Activated CD4-positive, alpha-beta T cell treated with anti-CD3 and anti-CD28 coated beads for 36 hours (primary cell): ENCODE measurements at regions not wholly inside any gene's neighbourhood (a gene's known extent, or its start where the extent isn't known, plus 50 kb on each side); places are given as distances from the start of the nearest gene placed in this dataset.

Source experiments
- ATAC-seq: fragments of 200-7000 bp; cut with Tn5 transposase; one replicate; pipeline ENCODE4 v1.10.0; 2021; ENCODE audit warnings: mild to moderate bottlenecking, moderate library complexity
- CTCF ChIA-PET: fragments of 350-600 bp; sonication (Branson Sonifier 250); formaldehyde crosslinking; loops from one replicate; lab custom pipeline; 2021; ENCODE audit warnings: antibody characterized with exemption; lab: Charles Lee
- POLR2A ChIA-PET: fragments of 350-600 bp; sonication (Branson Sonifier 250); formaldehyde crosslinking; loops from one replicate; lab custom pipeline; 2021; ENCODE audit warnings: antibody characterized with exemption, inconsistent platforms; lab: Charles Lee
- DNase-seq: peaks from one replicate; pipeline ENCODE4 v3.0.0-alpha.2; 2020
- H3K27ac Mint-ChIP-seq: one replicate; pipeline ENCODE4 v1.8.0; 2021; ENCODE audit warnings: mixed read lengths
- H3K27me3 Mint-ChIP-seq: one replicate; pipeline ENCODE4 v1.8.0; 2021; ENCODE audit warnings: mixed read lengths
- H3K36me3 Mint-ChIP-seq: one replicate; pipeline ENCODE4 v1.8.0; 2021; ENCODE audit warnings: low read depth, mixed read lengths
- H3K4me1 Mint-ChIP-seq: one replicate; pipeline ENCODE4 v1.8.0; 2021; ENCODE audit warnings: mixed read lengths
- H3K4me3 Mint-ChIP-seq: one replicate; pipeline ENCODE4 v1.8.0; 2021; ENCODE audit warnings: mild to moderate bottlenecking, moderate library complexity, mixed read lengths
- H3K9me3 Mint-ChIP-seq: one replicate; pipeline ENCODE4 v1.8.0; 2021; ENCODE audit warnings: low read depth, mixed read lengths
- intact Hi-C, 2 experiments: fragments of 100-400 bp; cut with DNase I in 1 of 2; cut with micrococcal nuclease in 1 of 2; formaldehyde crosslinking; loops; one replicate each; pipeline versions ENCODE4 v1.14.2 to v1.15.1; 2022 to 2024; cut with DNase I, micrococcal nuclease

DNA sequence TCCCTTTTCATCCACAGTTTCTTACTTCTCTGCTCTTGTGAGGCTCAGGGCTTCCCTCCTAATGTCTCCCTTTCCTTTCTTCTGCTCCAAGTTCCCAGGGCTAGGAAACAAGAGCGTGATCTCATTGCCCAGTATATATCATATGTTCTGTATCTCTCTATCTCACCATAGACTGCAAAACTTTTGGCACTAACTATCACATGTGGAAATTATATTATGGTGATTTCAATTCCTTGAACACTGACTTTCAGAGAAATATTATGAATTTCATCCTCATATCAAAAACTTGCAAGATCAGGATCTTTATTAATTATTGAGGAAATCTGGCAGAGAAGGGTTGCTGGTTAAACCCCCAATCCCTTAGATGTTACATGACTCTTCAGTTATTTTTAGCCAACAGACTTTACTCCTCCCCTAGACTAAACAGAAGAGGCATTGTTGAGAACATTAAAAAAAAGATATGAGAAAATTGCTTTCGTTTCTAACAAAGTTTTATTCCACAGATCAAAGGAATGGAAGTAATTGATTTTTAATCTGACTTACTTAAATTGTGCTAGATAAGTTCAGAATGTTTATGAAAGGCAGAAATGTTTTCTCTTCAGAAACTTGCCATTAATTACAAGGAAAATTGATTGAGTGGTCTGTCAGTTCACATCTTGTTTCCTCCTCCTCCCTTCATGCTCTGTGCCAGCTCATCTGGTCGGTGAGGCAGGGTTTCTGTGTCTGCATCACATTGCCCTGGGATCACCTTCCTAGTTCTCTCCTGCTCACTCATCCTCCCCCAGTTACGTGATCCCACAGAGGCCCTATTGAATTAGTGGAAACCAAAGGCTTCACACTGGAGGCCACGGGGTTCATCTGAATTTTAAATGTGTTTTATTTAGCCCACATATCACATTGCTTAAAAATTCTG lies 378.5 kb downstream of the LMO7 start:
- POLR2A ChIA-PET = no interaction called here
- H3K9me3 Mint-ChIP-seq = no peaks in the 10 kb centered on the region
- H3K27ac Mint-ChIP-seq = no peak overlapping the region
- DNase-seq (no peak), ATAC-seq (no peak)
- CTCF ChIA-PET = no interaction called here
- H3K27me3 Mint-ChIP-seq = no peaks in the 10 kb centered on the region
- no peaks in the 10 kb centered on the region for H3K4me1 Mint-ChIP-seq
- intact Hi-C loops = loop anchor here in 1 of 2 experiments (5.0 kb wide), 1 partner anchor 458 kb away; no protein-coding TSS in a partner anchor
- no peak overlapping the region for H3K4me3 Mint-ChIP-seq
- H3K36me3 Mint-ChIP-seq = no peaks in the 10 kb centered on the region

DNA sequence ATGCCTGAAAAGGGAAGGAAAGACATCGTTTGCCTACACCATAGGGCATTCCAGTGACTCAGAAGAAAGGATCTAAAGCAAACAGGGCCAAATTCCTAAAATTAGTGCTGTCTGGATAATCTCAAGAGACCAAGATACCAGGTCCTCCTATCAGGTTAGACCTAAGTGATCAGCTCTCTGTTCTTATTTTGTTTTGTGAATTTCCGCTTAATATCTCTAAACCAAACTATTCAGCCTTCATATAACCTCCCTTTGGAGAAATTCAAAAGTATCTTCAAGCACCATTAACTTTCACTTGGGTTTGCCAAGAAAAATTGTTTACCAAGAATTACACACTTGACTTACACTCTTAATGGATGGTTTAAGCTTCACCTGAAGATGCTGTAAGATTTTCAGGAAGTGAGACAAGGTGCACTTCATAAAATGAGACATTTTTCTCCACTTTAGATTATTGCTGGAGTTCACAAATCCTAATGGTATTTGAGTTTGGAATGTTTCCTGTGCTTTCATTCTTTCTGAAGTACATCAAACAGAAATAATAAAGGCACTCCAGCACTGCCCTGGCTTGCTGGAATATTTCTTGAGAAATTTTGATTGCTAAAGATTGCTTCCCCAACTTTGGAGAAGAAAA lies 376.1 kb downstream of the LMO7 start:
- Mint-ChIP-seq H3K27me3 (no peaks in the 10 kb centered on the region), H3K4me1 (no peaks in the 10 kb centered on the region), H3K4me3 (no peak overlapping the region), H3K27ac (no peak overlapping the region), H3K9me3 (no peaks in the 10 kb centered on the region), H3K36me3 (no peaks in the 10 kb centered on the region)
- POLR2A ChIA-PET = no interaction called here
- DNase-seq (no peak), ATAC-seq (no peak)
- CTCF ChIA-PET = no interaction called here
- intact Hi-C loops = no loop called here

DNA sequence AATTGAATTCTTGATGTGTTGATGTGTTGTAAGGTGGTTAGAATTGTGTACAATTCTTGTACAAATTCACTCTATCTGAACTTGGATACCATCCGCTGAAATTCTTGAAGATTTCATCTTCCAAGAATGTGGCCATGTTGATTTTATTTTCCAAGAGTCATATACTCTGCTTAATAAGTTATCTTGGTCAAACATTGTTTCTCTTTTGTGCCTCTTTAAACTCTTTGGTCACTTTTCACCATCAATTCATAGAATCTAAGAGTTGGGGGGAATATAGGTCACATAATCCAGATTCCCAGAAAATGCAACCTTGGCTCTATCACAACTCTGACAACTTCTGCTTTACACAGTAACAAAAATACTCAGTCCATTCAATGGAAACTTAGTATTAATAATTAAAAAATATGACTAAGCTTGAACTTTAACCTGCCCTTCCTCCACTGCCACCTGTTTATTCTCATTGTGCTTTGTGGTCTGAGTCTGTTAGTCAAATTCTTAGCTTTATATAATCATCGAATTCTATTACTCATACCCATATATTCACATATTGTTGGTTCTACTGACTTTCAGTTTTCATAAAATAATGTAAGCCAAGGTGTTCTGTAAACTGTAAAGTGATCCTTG lies 373.2 kb downstream of the LMO7 start:
- Mint-ChIP-seq H3K9me3 (no peaks in the 10 kb centered on the region), H3K27ac (no peak overlapping the region), H3K27me3 (no peaks in the 10 kb centered on the region), H3K36me3 (no peaks in the 10 kb centered on the region), H3K4me1 (no peaks in the 10 kb centered on the region), H3K4me3 (no peak overlapping the region)
- ATAC-seq (no peak), DNase-seq (no peak)
- ChIA-PET POLR2A (no interaction called here), CTCF (no interaction called here)
- intact Hi-C loops = no loop called here

DNA sequence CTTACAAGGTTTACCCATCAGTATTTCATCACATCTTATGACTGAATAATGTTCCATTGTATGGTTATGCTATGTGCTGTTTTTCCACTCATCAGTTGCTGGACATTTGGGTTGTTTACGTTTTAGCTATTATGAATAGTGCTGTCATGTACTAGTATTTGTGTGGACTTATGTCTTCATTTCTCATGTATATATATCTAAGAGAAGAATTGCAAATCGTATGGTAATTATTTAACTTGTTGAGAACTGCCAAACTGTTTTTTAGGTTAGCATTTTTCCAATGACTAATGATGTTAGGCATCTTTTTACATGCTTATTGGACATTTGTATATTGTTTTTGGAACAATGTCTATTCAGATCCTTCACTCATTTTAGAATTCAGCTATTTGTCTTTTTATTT lies 368.3 kb downstream of the LMO7 start:
- POLR2A ChIA-PET = no interaction called here
- Mint-ChIP-seq H3K4me1 (peaks cover 2% of the 10 kb centered on the region), H3K9me3 (no peaks in the 10 kb centered on the region), H3K36me3 (no peaks in the 10 kb centered on the region), H3K27ac (no peak overlapping the region), H3K27me3 (no peaks in the 10 kb centered on the region), H3K4me3 (no peak overlapping the region)
- CTCF ChIA-PET = interaction anchor here (0.8 to 2.3 kb wide), 5 partner anchors 13 to 308 kb away, joined by 3 to 9 read pairs (median 5); no protein-coding TSS in a partner anchor
- no peak for ATAC-seq
- DNase-seq = no peak
- intact Hi-C loops = no loop called here

DNA sequence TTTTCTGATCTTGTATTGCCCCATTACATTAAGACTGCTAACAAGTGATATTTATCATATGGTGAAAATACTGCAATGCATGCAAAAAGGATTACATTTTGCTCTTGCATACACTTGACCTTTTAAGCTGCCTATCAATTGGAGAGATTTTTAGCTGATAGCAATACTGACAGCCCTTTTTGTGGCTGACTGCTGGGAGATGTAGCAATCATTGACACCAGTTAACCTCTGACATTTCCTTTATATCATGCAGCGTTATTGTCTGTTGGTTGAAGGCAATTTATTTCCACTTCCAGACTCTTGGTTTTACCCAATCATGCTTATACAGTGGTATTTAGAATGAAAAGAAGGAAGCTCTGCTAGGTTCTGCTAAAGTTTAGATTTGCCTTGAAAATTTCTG lies 364.0 kb downstream of the LMO7 start:
- Mint-ChIP-seq H3K27ac (no peak overlapping the region), H3K27me3 (no peaks in the 10 kb centered on the region), H3K4me3 (no peak overlapping the region), H3K36me3 (no peaks in the 10 kb centered on the region), H3K9me3 (no peaks in the 10 kb centered on the region), H3K4me1 (peaks cover 2% of the 10 kb centered on the region)
- DNase-seq (no peak), ATAC-seq (no peak)
- intact Hi-C loops = no loop called here
- CTCF ChIA-PET = interaction anchor here (1.2 kb wide), 1 partner anchor 18 kb away, joined by 4 read pairs; no protein-coding TSS in a partner anchor
- POLR2A ChIA-PET = no interaction called here

DNA sequence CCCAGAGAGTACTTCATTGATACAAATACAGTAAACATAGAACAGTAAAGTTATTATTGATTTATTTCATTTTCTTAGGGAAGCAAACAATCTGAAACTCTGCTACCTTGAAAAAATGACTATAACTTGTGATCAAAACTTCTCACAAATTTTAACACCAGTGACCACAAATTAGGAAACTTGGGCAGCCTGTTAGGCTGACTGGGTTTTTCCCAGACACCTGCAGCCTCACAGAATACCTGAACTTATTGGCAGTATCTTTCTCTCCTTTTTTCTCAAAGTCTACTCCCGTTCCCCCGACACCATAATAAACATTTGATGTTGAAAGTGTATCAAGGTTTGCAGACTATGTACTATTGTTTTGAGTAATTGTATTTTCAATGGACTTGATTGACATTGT lies 360.5 kb downstream of the LMO7 start:
- H3K4me3 Mint-ChIP-seq = no peak overlapping the region
- intact Hi-C loops = no loop called here
- no peak for ATAC-seq

DNA sequence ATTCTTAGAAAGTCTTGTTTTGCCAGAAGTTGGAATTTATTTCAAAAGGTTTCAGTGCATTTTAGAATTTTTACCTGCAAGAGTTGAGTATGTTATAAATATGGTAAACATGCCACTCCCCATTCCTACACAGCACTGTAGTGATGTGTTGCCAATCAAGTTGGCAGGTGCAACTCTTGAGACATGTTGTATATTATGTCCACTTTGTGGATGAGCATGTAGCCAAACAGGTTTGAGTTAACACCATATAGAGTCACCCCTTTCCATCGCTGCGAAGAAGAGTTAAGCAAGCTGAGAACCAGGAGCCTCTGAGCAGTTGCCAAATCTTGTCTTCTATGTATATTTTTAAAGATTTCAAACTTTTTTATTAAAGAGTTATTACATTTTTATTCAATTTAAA lies 359.8 kb downstream of the LMO7 start:
- Mint-ChIP-seq H3K4me3 (no peak overlapping the region), H3K27me3 (no peaks in the 10 kb centered on the region), H3K9me3 (no peaks in the 10 kb centered on the region), H3K27ac (no peak overlapping the region), H3K4me1 (peaks cover 2% of the 10 kb centered on the region), H3K36me3 (no peaks in the 10 kb centered on the region)
- intact Hi-C loops = no loop called here
- no peak for ATAC-seq
- ChIA-PET POLR2A (no interaction called here), CTCF (interaction anchor here (0.7 kb wide), 1 partner anchor 402 kb away, joined by 3 read pairs; no protein-coding TSS in a partner anchor)
- DNase-seq = no peak

More for the DNA sequence above, 360.5 kb downstream of the LMO7 start:
- POLR2A ChIA-PET = no interaction called here
- H3K27ac Mint-ChIP-seq = no peak overlapping the region
- no peaks in the 10 kb centered on the region for H3K36me3 Mint-ChIP-seq
- peaks cover 2% of the 10 kb centered on the region for H3K4me1 Mint-ChIP-seq
- CTCF ChIA-PET = no interaction called here
- no peaks in the 10 kb centered on the region for H3K27me3 Mint-ChIP-seq
- H3K9me3 Mint-ChIP-seq = no peaks in the 10 kb centered on the region
- DNase-seq = no peak

DNA sequence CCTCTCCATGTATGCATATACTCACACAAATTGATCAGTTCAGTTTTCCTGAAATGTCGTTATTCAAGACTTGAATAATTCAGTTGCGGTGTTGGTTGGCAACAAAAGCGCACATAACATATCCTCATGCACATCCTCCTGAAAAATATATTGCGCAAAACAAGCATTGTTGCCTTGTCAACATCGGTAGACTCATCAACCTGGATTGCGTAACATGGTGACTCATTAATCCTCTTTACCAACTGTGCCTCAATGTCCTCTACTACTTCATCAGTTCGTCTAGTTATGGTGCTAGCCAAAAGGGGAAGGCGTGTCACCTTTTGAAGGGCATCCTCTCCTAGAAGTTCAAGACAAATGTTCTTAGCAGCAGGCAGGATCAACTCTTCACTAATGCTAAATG lies 357.7 kb downstream of the LMO7 start:
- H3K36me3 Mint-ChIP-seq = no peaks in the 10 kb centered on the region
- intact Hi-C loops = no loop called here
- POLR2A ChIA-PET = no interaction called here
- H3K4me1 Mint-ChIP-seq = no peaks in the 10 kb centered on the region
- H3K27me3 Mint-ChIP-seq = no peaks in the 10 kb centered on the region
- DNase-seq (no peak), ATAC-seq (no peak)
- no peak overlapping the region for H3K4me3 Mint-ChIP-seq
- no peaks in the 10 kb centered on the region for H3K9me3 Mint-ChIP-seq
- H3K27ac Mint-ChIP-seq = no peak overlapping the region
- CTCF ChIA-PET = no interaction called here

DNA sequence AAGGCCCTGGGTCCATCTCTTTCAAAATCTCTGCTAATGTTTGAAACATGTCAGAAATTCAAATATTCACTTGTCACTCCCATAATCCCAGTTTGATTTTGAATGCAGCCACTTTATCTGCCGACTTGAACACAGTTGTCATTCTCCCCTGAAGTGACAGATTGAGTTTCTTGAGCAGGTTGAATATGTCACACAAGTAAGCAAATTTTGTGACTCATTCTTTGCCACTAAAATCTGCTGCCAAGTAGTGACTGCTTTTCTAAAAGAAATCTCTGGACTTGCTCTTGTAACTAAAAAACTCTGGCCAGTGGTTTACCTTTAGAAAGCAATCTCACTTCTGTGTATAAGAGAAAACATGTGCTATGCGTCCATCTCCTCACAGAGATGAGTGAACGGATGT lies 357.1 kb downstream of the LMO7 start:
- ChIA-PET CTCF (no interaction called here), POLR2A (no interaction called here)
- Mint-ChIP-seq H3K27me3 (no peaks in the 10 kb centered on the region), H3K9me3 (no peaks in the 10 kb centered on the region), H3K27ac (no peak overlapping the region), H3K4me3 (no peak overlapping the region), H3K36me3 (no peaks in the 10 kb centered on the region), H3K4me1 (no peaks in the 10 kb centered on the region)
- intact Hi-C loops = no loop called here
- no peak for DNase-seq
- no peak for ATAC-seq

DNA sequence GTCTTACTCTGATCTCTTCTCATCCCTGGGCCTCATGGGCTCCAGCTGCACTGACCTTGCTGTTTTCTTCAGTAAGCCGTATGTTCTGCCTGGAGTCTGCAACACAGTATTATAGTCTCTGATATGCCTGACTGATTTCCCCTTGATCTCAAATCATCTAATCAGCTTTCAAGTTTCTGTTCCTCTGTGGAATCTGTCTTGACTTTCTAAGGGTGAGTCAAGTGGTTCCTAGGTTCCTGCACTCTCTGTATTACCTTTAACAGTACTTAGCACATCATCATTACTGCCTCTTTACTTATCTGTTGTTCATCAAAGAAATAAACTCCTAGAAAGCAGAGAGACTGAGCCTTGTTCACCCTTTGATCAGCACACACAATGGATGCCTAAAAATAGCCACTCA lies 350.7 kb downstream of the LMO7 start:
- ATAC-seq = no peak

DNA sequence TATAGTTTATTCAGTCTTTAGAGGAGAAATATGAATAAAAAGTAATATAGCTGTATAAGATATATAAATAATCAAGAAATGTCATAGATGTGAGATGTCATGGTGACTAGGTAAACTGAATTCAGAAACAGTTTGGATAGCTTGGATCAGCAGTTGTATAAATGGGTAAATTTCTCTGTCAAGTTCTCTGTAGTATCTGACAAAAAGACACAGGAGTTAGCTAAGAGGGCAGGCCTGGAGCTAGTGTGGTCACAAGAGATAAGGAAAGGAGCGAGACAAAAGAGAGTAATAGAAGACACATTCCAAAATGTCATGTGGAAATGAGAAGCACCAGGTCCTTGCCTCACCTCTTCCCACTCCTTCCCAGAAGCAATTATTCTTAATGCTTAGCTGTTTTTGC lies 349.0 kb downstream of the LMO7 start:
- DNase-seq = no peak
- Mint-ChIP-seq H3K4me1 (no peaks in the 10 kb centered on the region), H3K4me3 (no peak overlapping the region), H3K9me3 (no peaks in the 10 kb centered on the region), H3K36me3 (no peaks in the 10 kb centered on the region), H3K27me3 (peaks cover 5% of the 10 kb centered on the region), H3K27ac (no peak overlapping the region)
- ChIA-PET POLR2A (no interaction called here), CTCF (interaction anchor here (0.6 to 1.1 kb wide), 2 partner anchors 9 to 123 kb away, joined by 3 to 5 read pairs; no protein-coding TSS in a partner anchor)
- intact Hi-C loops = no loop called here
- no peak for ATAC-seq

More for the DNA sequence above, 350.7 kb downstream of the LMO7 start:
- Mint-ChIP-seq H3K9me3 (no peaks in the 10 kb centered on the region), H3K4me1 (no peaks in the 10 kb centered on the region), H3K27me3 (peaks cover 5% of the 10 kb centered on the region), H3K36me3 (no peaks in the 10 kb centered on the region), H3K4me3 (no peak overlapping the region), H3K27ac (no peak overlapping the region)
- ChIA-PET POLR2A (no interaction called here), CTCF (no interaction called here)
- intact Hi-C loops = no loop called here
- DNase-seq = no peak
